ENCODE measurements at regions not wholly inside any gene's neighbourhood (a gene's known extent, or its start where the extent isn't known, plus 50 kb on each side); places are given as distances from the start of the nearest gene placed in this dataset.
"Not testable (repeated sequence)": the region's sequence is repeated elsewhere in the genome, so short reads cannot be mapped to it uniquely, and the experiment has no call there.

- Histone ChIP-seq H3K27me3 (no peaks in the 10 kb centered on the region), H3K4me1 (no peaks in the 10 kb centered on the region), H3K4me3 (no peak overlapping the region), H3K36me3 (ENCODE audit: low read depth, missing control alignments) (no peaks in the 10 kb centered on the region), H3K27ac (no peak overlapping the region), H3K9me3 (no peaks in the 10 kb centered on the region)
- TF ChIP-seq POLR2A (IDR thresholded peaks at IDR 0.05), result no peak
- TF ChIP-seq CTCF (IDR thresholded peaks at IDR 0.05), result no peak
- WGBS, 2 donors, result 69 to 70% methylated on average over 5 of the region's 5 CpGs
- intact Hi-C loops (cut with DNase I; ENCODE audit: low total_unique reads), result no loop called here
- no peak for DNase-seq
Observed at GRCh38 chr15:79501086-79501485, 69.0 kb downstream of the MINAR1 start.

GRCh38 chr15:79505956-79506355 lies 73.8 kb downstream of the MINAR1 start:
- Histone ChIP-seq H3K36me3 (ENCODE audit: low read depth, missing control alignments) (no peaks in the 10 kb centered on the region), H3K4me1 (no peaks in the 10 kb centered on the region), H3K27ac (no peak overlapping the region), H3K27me3 (no peaks in the 10 kb centered on the region), H3K9me3 (no peaks in the 10 kb centered on the region), H3K4me3 (no peak overlapping the region)
- 87 to 96% methylated on average over 4 of the region's 4 CpGs for WGBS, 2 donors
- TF ChIP-seq POLR2A (IDR thresholded peaks at IDR 0.05) (no peak), CTCF (IDR thresholded peaks at IDR 0.05) (no peak)
- DNase-seq, result no peak
- intact Hi-C loops (cut with DNase I; ENCODE audit: low total_unique reads), result no loop called here

- DNase-seq; H3K4me3 ChIP-seq; intact Hi-C loops (cut with DNase I; ENCODE audit: low total_unique reads); H3K9me3 ChIP-seq; H3K4me1 ChIP-seq; H3K36me3 ChIP-seq (ENCODE audit: low read depth, missing control alignments); H3K27me3 ChIP-seq; H3K27ac ChIP-seq: not testable (repeated sequence)
- 56 to 64% methylated on average over 2 of the region's 3 CpGs for WGBS, 2 donors
Observed at GRCh38 chr15:79512844-79513243, 80.7 kb downstream of the MINAR1 start.

- DNase-seq, result no peak
- Histone ChIP-seq H3K4me1 (no peaks in the 10 kb centered on the region), H3K9me3 (no peaks in the 10 kb centered on the region), H3K4me3 (peak overlapping the region in 1 of 2 donors; percentile 21), H3K27me3 (no peaks in the 10 kb centered on the region), H3K36me3 (ENCODE audit: low read depth, missing control alignments) (no peaks in the 10 kb centered on the region), H3K27ac (no peak overlapping the region)
- intact Hi-C loops (cut with DNase I; ENCODE audit: low total_unique reads), result no loop called here
- no peak for TF ChIP-seq POLR2A (IDR thresholded peaks at IDR 0.05)
- no peak for TF ChIP-seq CTCF (IDR thresholded peaks at IDR 0.05)
- WGBS, 2 donors, result 40 to 62% methylated on average over 8 of the region's 8 CpGs
Observed at GRCh38 chr15:79513417-79513816, 81.3 kb downstream of the MINAR1 start.

- intact Hi-C loops (cut with DNase I; ENCODE audit: low total_unique reads), result no loop called here
- H3K4me3 ChIP-seq, result peak overlapping the region in 1 of 2 donors; percentile 21
- DNase-seq, result peak; percentile 72
- H3K27ac ChIP-seq, result no peak overlapping the region
- no peaks in the 10 kb centered on the region for H3K4me1 ChIP-seq
- no peaks in the 10 kb centered on the region for H3K36me3 ChIP-seq (ENCODE audit: low read depth, missing control alignments)
- H3K27me3 ChIP-seq, result no peaks in the 10 kb centered on the region
- 51 to 85% methylated on average over 5 of the region's 5 CpGs for WGBS, 2 donors
- TF ChIP-seq CTCF (IDR thresholded peaks at IDR 0.05) (no peak), POLR2A (IDR thresholded peaks at IDR 0.05) (no peak)
- no peaks in the 10 kb centered on the region for H3K9me3 ChIP-seq
Observed at GRCh38 chr15:79513940-79514339, 81.8 kb downstream of the MINAR1 start.
